ENCODE measurements at regions not wholly inside any gene's neighbourhood (a gene's known extent, or its start where the extent isn't known, plus 50 kb on each side); places are given as distances from the start of the nearest gene placed in this dataset.

- TF ChIP-seq, protein P1, sequence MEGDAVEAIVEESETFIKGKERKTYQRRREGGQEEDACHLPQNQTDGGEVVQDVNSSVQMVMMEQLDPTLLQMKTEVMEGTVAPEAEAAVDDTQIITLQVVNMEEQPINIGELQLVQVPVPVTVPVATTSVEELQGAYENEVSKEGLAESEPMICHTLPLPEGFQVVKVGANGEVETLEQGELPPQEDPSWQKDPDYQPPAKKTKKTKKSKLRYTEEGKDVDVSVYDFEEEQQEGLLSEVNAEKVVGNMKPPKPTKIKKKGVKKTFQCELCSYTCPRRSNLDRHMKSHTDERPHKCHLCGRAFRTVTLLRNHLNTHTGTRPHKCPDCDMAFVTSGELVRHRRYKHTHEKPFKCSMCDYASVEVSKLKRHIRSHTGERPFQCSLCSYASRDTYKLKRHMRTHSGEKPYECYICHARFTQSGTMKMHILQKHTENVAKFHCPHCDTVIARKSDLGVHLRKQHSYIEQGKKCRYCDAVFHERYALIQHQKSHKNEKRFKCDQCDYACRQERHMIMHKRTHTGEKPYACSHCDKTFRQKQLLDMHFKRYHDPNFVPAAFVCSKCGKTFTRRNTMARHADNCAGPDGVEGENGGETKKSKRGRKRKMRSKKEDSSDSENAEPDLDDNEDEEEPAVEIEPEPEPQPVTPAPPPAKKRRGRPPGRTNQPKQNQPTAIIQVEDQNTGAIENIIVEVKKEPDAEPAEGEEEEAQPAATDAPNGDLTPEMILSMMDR (IDR thresholded peaks at IDR 0.05; ENCODE audit: unreplicated experiment) = no peak
- Mint-ChIP-seq H3K4me1 (ENCODE audit: low read depth) (no peaks in the 10 kb centered on the region), H3K9me3 (ENCODE audit: low read depth) (peaks cover 58% of the 10 kb centered on the region), H3K27me3 (no peaks in the 10 kb centered on the region), H3K27ac (no peak overlapping the region), H3K36me3 (ENCODE audit: insufficient read depth) (peaks cover 2% of the 10 kb centered on the region), H3K4me3 (ENCODE audit: low read depth) (no peak overlapping the region)
- no peak for DNase-seq (ENCODE audit: low spot score, unreplicated experiment)
Observed at GRCh38 chr19:23065306-23065705, 51.5 kb upstream of the ZNF730 start.

DNA sequence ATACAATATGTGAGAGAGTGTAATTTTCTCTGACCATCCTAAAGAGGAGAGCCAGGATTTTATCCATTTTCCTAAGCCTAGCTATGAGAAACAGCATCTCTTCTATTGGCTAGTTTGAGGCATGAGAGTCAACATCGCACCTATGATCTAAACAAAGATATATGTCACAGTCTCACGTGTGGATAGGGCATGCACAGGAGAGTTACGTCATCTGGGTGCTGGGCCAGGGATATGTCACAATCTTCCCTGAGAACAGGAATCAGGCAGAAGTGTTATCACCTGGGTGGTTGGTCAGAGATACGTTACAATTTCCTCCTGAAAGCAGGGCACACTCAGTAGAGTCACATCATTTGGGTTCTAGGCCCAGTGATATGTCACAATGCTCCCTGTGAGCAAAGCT lies 53.9 kb upstream of the ZNF730 start:
- Mint-ChIP-seq H3K4me1 (ENCODE audit: low read depth) (no peaks in the 10 kb centered on the region), H3K4me3 (ENCODE audit: low read depth) (no peak overlapping the region), H3K36me3 (ENCODE audit: insufficient read depth) (no peaks in the 10 kb centered on the region), H3K9me3 (ENCODE audit: low read depth) (peaks cover 62% of the 10 kb centered on the region), H3K27ac (no peak overlapping the region), H3K27me3 (no peaks in the 10 kb centered on the region)
- TF ChIP-seq, protein P1 (IDR thresholded peaks at IDR 0.05; ENCODE audit: unreplicated experiment) = no peak
- DNase-seq (ENCODE audit: low spot score, unreplicated experiment) = no peak

DNA sequence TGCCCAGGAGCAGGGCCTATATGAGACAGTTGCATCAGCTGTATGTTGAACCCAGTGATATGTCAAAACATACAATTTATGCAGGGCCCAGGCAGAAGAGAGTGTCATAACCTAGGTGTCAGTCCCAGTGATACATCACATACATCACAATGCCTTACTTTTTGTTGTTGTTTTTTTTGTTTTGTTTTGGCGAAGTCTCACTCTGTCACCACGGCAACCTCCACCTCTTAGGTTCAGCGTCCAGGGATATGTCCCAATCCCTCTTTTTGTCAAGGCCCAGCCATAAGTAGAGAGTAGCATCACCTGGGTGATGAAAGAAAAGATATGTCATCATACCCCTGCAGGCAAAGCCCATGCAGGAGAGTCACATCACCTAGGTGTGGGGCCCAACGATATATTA lies 56.8 kb upstream of the ZNF730 start:
- Mint-ChIP-seq H3K9me3 (ENCODE audit: low read depth) (peaks cover 55% of the 10 kb centered on the region), H3K27ac (no peak overlapping the region), H3K4me1 (ENCODE audit: low read depth) (no peaks in the 10 kb centered on the region), H3K36me3 (ENCODE audit: insufficient read depth) (no peaks in the 10 kb centered on the region), H3K4me3 (ENCODE audit: low read depth) (no peak overlapping the region), H3K27me3 (no peaks in the 10 kb centered on the region)
- TF ChIP-seq, protein P1 (IDR thresholded peaks at IDR 0.05; ENCODE audit: unreplicated experiment) = no peak
- no peak for DNase-seq (ENCODE audit: low spot score, unreplicated experiment)

DNA sequence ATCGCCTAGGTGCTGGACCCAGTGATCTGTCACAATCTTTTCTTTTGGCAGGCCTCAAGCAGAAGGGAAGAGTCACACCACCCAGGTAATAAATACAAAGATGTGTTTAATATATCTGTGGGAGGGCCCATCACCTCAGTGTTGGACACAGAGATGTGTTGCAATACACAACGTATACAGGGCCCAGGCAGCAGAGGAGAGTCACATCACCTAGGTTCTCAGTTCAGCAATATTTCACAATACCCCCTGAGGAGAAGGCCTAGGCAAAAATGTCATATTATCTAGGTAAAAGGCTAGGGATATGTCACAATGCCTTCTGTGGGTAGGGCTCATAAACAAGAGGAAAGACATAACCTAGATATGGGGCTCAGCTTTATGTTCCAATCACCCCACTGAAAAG lies 53.5 kb upstream of the ZNF728 start:
- Mint-ChIP-seq H3K4me3 (ENCODE audit: low read depth) (no peak overlapping the region), H3K36me3 (ENCODE audit: insufficient read depth) (no peaks in the 10 kb centered on the region), H3K9me3 (ENCODE audit: low read depth) (peaks cover 61% of the 10 kb centered on the region), H3K27ac (no peak overlapping the region), H3K4me1 (ENCODE audit: low read depth) (no peaks in the 10 kb centered on the region), H3K27me3 (no peaks in the 10 kb centered on the region)
- TF ChIP-seq, protein P1 (IDR thresholded peaks at IDR 0.05; ENCODE audit: unreplicated experiment) = no peak
- DNase-seq (ENCODE audit: low spot score, unreplicated experiment) = no peak

DNA sequence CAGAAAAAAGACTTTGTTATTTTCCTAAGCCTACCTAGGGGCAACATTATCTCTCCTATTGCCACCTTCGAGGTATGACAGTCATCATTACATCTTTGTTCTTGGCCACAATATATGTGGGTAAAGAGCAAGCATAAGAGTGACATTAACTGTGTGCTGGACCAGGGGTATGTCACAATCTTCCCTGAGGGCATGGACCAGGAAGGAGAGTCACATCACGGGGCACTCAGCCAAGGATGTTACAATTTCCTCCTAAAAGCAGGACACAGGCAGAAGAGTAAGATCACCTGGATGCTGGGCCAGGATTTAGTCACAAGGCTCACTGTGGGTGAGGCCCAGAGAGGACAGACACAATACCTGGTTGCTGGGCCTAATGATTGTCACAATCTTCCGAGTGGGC lies 53.0 kb upstream of the ZNF728 start:
- H3K4me3 Mint-ChIP-seq (ENCODE audit: low read depth) = no peak overlapping the region
- H3K4me1 Mint-ChIP-seq (ENCODE audit: low read depth) = no peaks in the 10 kb centered on the region
- no peaks in the 10 kb centered on the region for H3K36me3 Mint-ChIP-seq (ENCODE audit: insufficient read depth)
- no peak overlapping the region for H3K27ac Mint-ChIP-seq
- no peaks in the 10 kb centered on the region for H3K27me3 Mint-ChIP-seq
- H3K9me3 Mint-ChIP-seq (ENCODE audit: low read depth) = peaks cover 61% of the 10 kb centered on the region
- DNase-seq (ENCODE audit: low spot score, unreplicated experiment) = no peak
- TF ChIP-seq, protein P1 (IDR thresholded peaks at IDR 0.05; ENCODE audit: unreplicated experiment) = no peak

All from progenitor cell of endocrine pancreas (in vitro differentiated cells).